Panc1 (cell line): ENCODE measurements at regions not wholly inside any gene's neighbourhood (a gene's known extent, or its start where the extent isn't known, plus 50 kb on each side); places are given as distances from the start of the nearest gene placed in this dataset.

ENCODE experiments used
- ATAC-seq: fragments of 200-7000 bp; cut with Tn5 transposase; 2 replicates; pipeline ENCODE4 v1.9.1; 2020; ENCODE audit warnings: mild to moderate bottlenecking, moderate library complexity
- BruUV-seq: library from RNA; stranded (reverse); fragments of 400-500 nt; replicated peaks from 2 replicates; lab custom pipeline; 2021; lab: Mats Ljungman, UMichigan
- CTCF ChIA-PET: fragments of 300-600 bp; sonication (Branson Sonifier 250); formaldehyde crosslinking; loops from one replicate; lab custom pipeline; 2022; ENCODE audit warnings: antibody characterized with exemption; lab: Charles Lee
- POLR2A ChIA-PET: fragments of 300-600 bp; sonication (Branson Sonifier 250); formaldehyde crosslinking; loops from one replicate; lab custom pipeline; 2022; ENCODE audit warnings: antibody characterized with exemption; lab: Charles Lee
- DNase-seq: peaks from one replicate; pipeline ENCODE4 v3.0.0-alpha.2; 2010; ENCODE audit warnings: low read depth, low spot score
- H3K27ac ChIP-seq: 2 replicates; pipeline ENCODE4 v1.5.1; 2011; ENCODE audit warnings: mild to moderate bottlenecking, low read length, inconsistent platforms
- H3K27me3 ChIP-seq: fragments of 200-500 bp; sonication (Bioruptor generic); 2 replicates; pipeline ENCODE4 v1.6.0; 2014; ENCODE audit warnings: low read length, inconsistent platforms; ENCODE audit not compliant: control insufficient read depth, insufficient read depth
- H3K36me3 ChIP-seq: fragments of 200-500 bp; sonication (Bioruptor generic); 2 replicates; pipeline ENCODE4 v1.5.1; 2014; ENCODE audit warnings: inconsistent platforms, mild to moderate bottlenecking, low read length, moderate library complexity; ENCODE audit not compliant: control insufficient read depth, insufficient read depth
- H3K4me1 ChIP-seq: 2 replicates; pipeline ENCODE4 v1.5.1; 2011; ENCODE audit warnings: inconsistent platforms, mild to moderate bottlenecking, low read length, moderate library complexity; ENCODE audit not compliant: control insufficient read depth, insufficient read depth
- H3K4me3 ChIP-seq, 2 experiments: 2 replicates each; pipeline ENCODE4 v1.5.1; 2011 to 2012; ENCODE audit warnings: low read depth in 2 of 2, low read length in 2 of 2, mild to moderate bottlenecking in 2 of 2, inconsistent platforms in 1 of 2, moderate library complexity in 1 of 2
- H3K9me3 ChIP-seq: fragments of 200-500 bp; sonication (Bioruptor generic); 2 replicates; pipeline ENCODE4 v1.5.1; 2014; ENCODE audit warnings: low read depth, mild to moderate bottlenecking, inconsistent platforms, low read length, moderate library complexity; ENCODE audit not compliant: control insufficient read depth, insufficient read depth
- POLR2AphosphoS5 ChIP-seq: IDR thresholded peaks from 2 replicates; pipeline ENCODE4 v1.6.1; 2012; ENCODE audit warnings: mild to moderate bottlenecking, low read depth, low read length, moderate library complexity
- SIN3A ChIP-seq: IDR thresholded peaks from 2 replicates; pipeline ENCODE4 v1.6.1; 2012; ENCODE audit warnings: low read depth, mild to moderate bottlenecking, low read length, moderate library complexity, borderline replicate concordance; ENCODE audit not compliant: insufficient read depth
- TCF7L2 ChIP-seq: IDR thresholded peaks from 2 replicates; pipeline ENCODE4 v1.6.1; 2011; ENCODE audit warnings: mild to moderate bottlenecking, low read depth, low read length, inconsistent platforms
- in situ Hi-C: cut with HindIII; loops from 2 replicates; pipeline ENCODE4 v1.10.0; 2016; ENCODE audit warnings: low sequenced_read_pairs, low pct_unique_long_range_greater_than_20kb
- intact Hi-C: fragments of 100-400 bp; cut with micrococcal nuclease; formaldehyde crosslinking; loops from one replicate; pipeline ENCODE4 v1.10.0; 2022; ENCODE audit not compliant: unreplicated experiment
- TF ChIP-seq, protein P1 (sequence below), 2 experiments: IDR thresholded peaks; 2 replicates each; pipeline ENCODE4 v1.6.1; 2011 to 2012; ENCODE audit warnings: low read depth in 2 of 2, control low read depth in 1 of 2, low read length in 1 of 2, mild to moderate bottlenecking in 1 of 2, moderate library complexity in 1 of 2; ENCODE audit not compliant: insufficient read depth in 1 of 2
- TF ChIP-seq, protein P2 (sequence below): fragments of 450-650 bp; IDR thresholded peaks from 2 replicates; pipeline ENCODE4 v1.5.1; 2017; ENCODE audit warnings: mild to moderate bottlenecking

DNA sequence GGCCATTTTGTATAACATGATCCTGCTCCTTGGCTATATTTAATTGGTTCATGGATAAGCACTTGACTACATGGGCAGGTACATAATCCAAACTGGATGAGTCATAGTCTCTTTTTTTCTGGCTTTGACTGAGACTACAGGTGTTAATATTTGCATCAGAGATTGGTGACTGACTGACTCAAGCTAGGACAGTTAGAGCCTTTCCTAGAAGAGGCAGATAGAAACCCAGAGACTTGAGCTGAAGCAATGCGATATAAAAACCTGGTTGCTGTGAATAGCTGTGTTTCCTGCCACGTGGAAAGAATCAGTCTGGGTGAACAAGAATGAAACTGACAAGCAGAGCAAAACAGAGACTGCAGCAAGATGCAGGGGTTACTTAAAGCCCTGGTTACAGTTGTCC, 81.0 kb downstream of the SAMD9 start:
- in situ Hi-C loops (no loop called here), intact Hi-C loops (loop anchor here (10.0 kb wide), 1 partner anchor 92 kb away; no protein-coding TSS in a partner anchor)
- no TSS peak for BruUV-seq
- Histone ChIP-seq H3K4me1 (no peaks in the 10 kb centered on the region; the same call in none of the 2 replicates), H3K4me3 (no peak overlapping the region), H3K9me3 (no peaks in the 10 kb centered on the region), H3K36me3 (no peaks in the 10 kb centered on the region), H3K27me3 (no peaks in the 10 kb centered on the region), H3K27ac (no peak overlapping the region)
- DNase-seq (no peak), ATAC-seq (no peak)
- POLR2A ChIA-PET, result no interaction called here
- TF ChIP-seq, protein P1, sequence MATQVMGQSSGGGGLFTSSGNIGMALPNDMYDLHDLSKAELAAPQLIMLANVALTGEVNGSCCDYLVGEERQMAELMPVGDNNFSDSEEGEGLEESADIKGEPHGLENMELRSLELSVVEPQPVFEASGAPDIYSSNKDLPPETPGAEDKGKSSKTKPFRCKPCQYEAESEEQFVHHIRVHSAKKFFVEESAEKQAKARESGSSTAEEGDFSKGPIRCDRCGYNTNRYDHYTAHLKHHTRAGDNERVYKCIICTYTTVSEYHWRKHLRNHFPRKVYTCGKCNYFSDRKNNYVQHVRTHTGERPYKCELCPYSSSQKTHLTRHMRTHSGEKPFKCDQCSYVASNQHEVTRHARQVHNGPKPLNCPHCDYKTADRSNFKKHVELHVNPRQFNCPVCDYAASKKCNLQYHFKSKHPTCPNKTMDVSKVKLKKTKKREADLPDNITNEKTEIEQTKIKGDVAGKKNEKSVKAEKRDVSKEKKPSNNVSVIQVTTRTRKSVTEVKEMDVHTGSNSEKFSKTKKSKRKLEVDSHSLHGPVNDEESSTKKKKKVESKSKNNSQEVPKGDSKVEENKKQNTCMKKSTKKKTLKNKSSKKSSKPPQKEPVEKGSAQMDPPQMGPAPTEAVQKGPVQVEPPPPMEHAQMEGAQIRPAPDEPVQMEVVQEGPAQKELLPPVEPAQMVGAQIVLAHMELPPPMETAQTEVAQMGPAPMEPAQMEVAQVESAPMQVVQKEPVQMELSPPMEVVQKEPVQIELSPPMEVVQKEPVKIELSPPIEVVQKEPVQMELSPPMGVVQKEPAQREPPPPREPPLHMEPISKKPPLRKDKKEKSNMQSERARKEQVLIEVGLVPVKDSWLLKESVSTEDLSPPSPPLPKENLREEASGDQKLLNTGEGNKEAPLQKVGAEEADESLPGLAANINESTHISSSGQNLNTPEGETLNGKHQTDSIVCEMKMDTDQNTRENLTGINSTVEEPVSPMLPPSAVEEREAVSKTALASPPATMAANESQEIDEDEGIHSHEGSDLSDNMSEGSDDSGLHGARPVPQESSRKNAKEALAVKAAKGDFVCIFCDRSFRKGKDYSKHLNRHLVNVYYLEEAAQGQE (IDR thresholded peaks at IDR 0.05; ENCODE audit: insufficient read depth in 1 of 2, low read depth in 2 of 2, low read length in 1 of 2), result no peak
- TF ChIP-seq SIN3A (no peak), POLR2AphosphoS5 (no peak), TCF7L2 (no peak)
- TF ChIP-seq, protein P2, sequence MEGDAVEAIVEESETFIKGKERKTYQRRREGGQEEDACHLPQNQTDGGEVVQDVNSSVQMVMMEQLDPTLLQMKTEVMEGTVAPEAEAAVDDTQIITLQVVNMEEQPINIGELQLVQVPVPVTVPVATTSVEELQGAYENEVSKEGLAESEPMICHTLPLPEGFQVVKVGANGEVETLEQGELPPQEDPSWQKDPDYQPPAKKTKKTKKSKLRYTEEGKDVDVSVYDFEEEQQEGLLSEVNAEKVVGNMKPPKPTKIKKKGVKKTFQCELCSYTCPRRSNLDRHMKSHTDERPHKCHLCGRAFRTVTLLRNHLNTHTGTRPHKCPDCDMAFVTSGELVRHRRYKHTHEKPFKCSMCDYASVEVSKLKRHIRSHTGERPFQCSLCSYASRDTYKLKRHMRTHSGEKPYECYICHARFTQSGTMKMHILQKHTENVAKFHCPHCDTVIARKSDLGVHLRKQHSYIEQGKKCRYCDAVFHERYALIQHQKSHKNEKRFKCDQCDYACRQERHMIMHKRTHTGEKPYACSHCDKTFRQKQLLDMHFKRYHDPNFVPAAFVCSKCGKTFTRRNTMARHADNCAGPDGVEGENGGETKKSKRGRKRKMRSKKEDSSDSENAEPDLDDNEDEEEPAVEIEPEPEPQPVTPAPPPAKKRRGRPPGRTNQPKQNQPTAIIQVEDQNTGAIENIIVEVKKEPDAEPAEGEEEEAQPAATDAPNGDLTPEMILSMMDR, result no peak
- CTCF ChIA-PET, result no interaction called here

DNA sequence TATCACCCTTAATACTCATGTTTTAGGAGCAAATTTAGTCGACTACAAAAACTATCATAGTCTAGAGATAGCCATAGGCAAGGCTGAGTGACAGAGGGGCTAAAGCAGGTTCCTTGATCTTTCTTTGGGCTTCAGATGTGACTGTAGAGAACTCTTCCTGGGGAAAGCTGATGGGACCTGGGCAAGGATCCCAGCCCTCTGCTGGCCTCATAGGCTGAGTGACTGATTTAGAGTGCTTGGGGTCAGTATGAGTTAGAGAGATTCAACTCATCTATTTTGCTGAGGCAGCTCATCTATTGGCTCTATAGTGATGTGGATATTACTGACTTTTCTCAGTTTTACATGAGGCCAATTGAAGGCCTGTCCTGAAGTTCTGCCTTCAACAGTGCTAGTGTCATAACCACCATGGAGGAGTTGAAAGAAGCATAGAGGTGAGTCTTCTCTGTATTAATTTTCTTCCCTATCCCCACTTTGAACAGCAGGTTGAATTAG, 81.6 kb downstream of the SAMD9 start:
- H3K27ac ChIP-seq, result no peak overlapping the region
- TF ChIP-seq, protein P1 (IDR thresholded peaks at IDR 0.05; ENCODE audit: insufficient read depth in 1 of 2, low read depth in 2 of 2, low read length in 1 of 2), result no peak
- TF ChIP-seq SIN3A (no peak), TCF7L2 (no peak), POLR2AphosphoS5 (no peak)
- TF ChIP-seq, protein P2, result no peak
- no peaks in the 10 kb centered on the region; the same call in none of the 2 replicates for H3K4me1 ChIP-seq
- CTCF ChIA-PET, result no interaction called here
- no peaks in the 10 kb centered on the region for H3K27me3 ChIP-seq
- H3K4me3 ChIP-seq, result no peak overlapping the region
- intact Hi-C loops (loop anchor here (10.0 kb wide), 1 partner anchor 91 kb away; no protein-coding TSS in a partner anchor), in situ Hi-C loops (no loop called here)
- POLR2A ChIA-PET, result no interaction called here
- no TSS peak for BruUV-seq
- H3K9me3 ChIP-seq, result no peaks in the 10 kb centered on the region
- DNase-seq (no peak), ATAC-seq (no peak)
- no peaks in the 10 kb centered on the region for H3K36me3 ChIP-seq
